Vagina (tissue), 2 donors: ENCODE measurements at regions not wholly inside any gene's neighbourhood (a gene's known extent, or its start where the extent isn't known, plus 50 kb on each side); places are given as distances from the start of the nearest gene placed in this dataset.

ENCODE experiments used
- CTCF ChIP-seq, 3 experiments: fragments of 450-650 bp in 2 of 3; fragments of 200-600 bp in 1 of 3; sonication (generic) in 1 of 3; IDR thresholded peaks; one replicate each; pipeline ENCODE4 v1.5.1; 2017 to 2019; ENCODE audit warnings: antibody characterized with exemption in 3 of 3, mild to moderate bottlenecking in 2 of 3, moderate library complexity in 2 of 3
- POLR2AphosphoS5 ChIP-seq, 2 donors: sonication (generic); formaldehyde crosslinking; IDR thresholded peaks; one replicate each; pipeline ENCODE4 v1.9.0; 2017; ENCODE audit warnings: antibody characterized with exemption in 2 of 2, mild to moderate bottlenecking in 2 of 2, low read depth in 1 of 2; ENCODE audit not compliant: insufficient read depth in 1 of 2

GRCh38 chr2:71831193-71831577 is 316.5 kb downstream of the CYP26B1 start:
- TF ChIP-seq CTCF (IDR thresholded peaks at IDR 0.05) = no peak
- peak; percentile 10 to 52 for TF ChIP-seq POLR2AphosphoS5 (IDR thresholded peaks at IDR 0.05; ENCODE audit: insufficient read depth in 1 of 2, low read depth in 1 of 2)
